ENCODE measurements at regions not wholly inside any gene's neighbourhood (a gene's known extent, or its start where the extent isn't known, plus 50 kb on each side); places are given as distances from the start of the nearest gene placed in this dataset.

GRCh38 chr2:145652036-145652435, 1132.1 kb upstream of the ZEB2 start:
- no peak for DNase-seq

GRCh38 chr2:145650226-145650625, 1130.3 kb upstream of the ZEB2 start:
- DNase-seq, result no peak

GRCh38 chr2:145649061-145649460, 1129.1 kb upstream of the ZEB2 start:
- DNase-seq, result no peak

- no peak for DNase-seq
Observed at GRCh38 chr2:145644820-145645302, 1124.9 kb upstream of the ZEB2 start.

GRCh38 chr2:145638675-145639074, 1118.8 kb upstream of the ZEB2 start:
- DNase-seq, result no peak

GRCh38 chr2:145635706-145636427, 1115.9 kb upstream of the ZEB2 start:
- DNase-seq, result no peak

GRCh38 chr2:145631561-145631960, 1111.6 kb upstream of the ZEB2 start:
- no peak for DNase-seq

- no peak for DNase-seq
Observed at GRCh38 chr2:145626301-145626700, 1106.4 kb upstream of the ZEB2 start.

- DNase-seq, result no peak
Observed at GRCh38 chr2:145625111-145625510, 1105.2 kb upstream of the ZEB2 start.

- no peak for DNase-seq
Observed at GRCh38 chr2:145623136-145623535, 1103.2 kb upstream of the ZEB2 start.

GRCh38 chr2:145622285-145622684, 1102.4 kb upstream of the ZEB2 start:
- DNase-seq, result no peak

GRCh38 chr2:145617906-145618305, 1098.0 kb upstream of the ZEB2 start:
- DNase-seq, result no peak

- DNase-seq, result no peak
Observed at GRCh38 chr2:145617420-145617819, 1097.5 kb upstream of the ZEB2 start.

- no peak for DNase-seq
Observed at GRCh38 chr2:145615626-145616025, 1095.7 kb upstream of the ZEB2 start.

GRCh38 chr2:145609951-145610350, 1090.0 kb upstream of the ZEB2 start:
- no peak for DNase-seq

GRCh38 chr2:145601361-145601925, 1081.5 kb upstream of the ZEB2 start:
- peak; percentile 70 for DNase-seq

GRCh38 chr2:145600811-145601210, 1080.9 kb upstream of the ZEB2 start:
- no peak for DNase-seq

GRCh38 chr2:145599756-145600155, 1079.8 kb upstream of the ZEB2 start:
- DNase-seq, result no peak

GRCh38 chr2:145598434-145598833, 1078.5 kb upstream of the ZEB2 start:
- no peak for DNase-seq

- DNase-seq, result no peak
Observed at GRCh38 chr2:145597809-145598208, 1077.9 kb upstream of the ZEB2 start.

GRCh38 chr2:145597006-145597405, 1077.1 kb upstream of the ZEB2 start:
- DNase-seq, result no peak

- DNase-seq, result no peak
Observed at GRCh38 chr2:145596416-145596815, 1076.5 kb upstream of the ZEB2 start.

- DNase-seq, result no peak
Observed at GRCh38 chr2:145595296-145595695, 1075.4 kb upstream of the ZEB2 start.

- peak; percentile 3 for DNase-seq
Observed at GRCh38 chr2:145593991-145594614, 1074.2 kb upstream of the ZEB2 start.

Measured in NCI-H146 (cell line).